Endothelial cell of umbilical vein (primary cell): ENCODE measurements at regions not wholly inside any gene's neighbourhood (a gene's known extent, or its start where the extent isn't known, plus 50 kb on each side); places are given as distances from the start of the nearest gene placed in this dataset.
A peak's percentile ranks its signal among the peaks of the same experiment; 100 is the strongest.

Experiments used
- CTCF ChIP-seq, 2 donors: IDR thresholded peaks; 1 replicate in 1 of 2; 2 replicates in 1 of 2; pipeline ENCODE4 v1.5.1; 2011; ENCODE audit warnings: low read length in 2 of 2, mild to moderate bottlenecking in 2 of 2, moderate library complexity in 2 of 2, control low read depth in 1 of 2, inconsistent platforms in 1 of 2, low read depth in 1 of 2; ENCODE audit not compliant: insufficient read depth in 1 of 2; ENCODE audit errors: extremely low read depth in 1 of 2
- EZH2 ChIP-seq: IDR thresholded peaks from 2 replicates; pipeline ENCODE4 v1.6.1; 2012; ENCODE audit warnings: borderline replicate concordance, low read depth, mild to moderate bottlenecking, moderate library complexity, low read length, inconsistent platforms; ENCODE audit not compliant: severe bottlenecking
- FOS ChIP-seq: IDR thresholded peaks from 2 replicates; pipeline ENCODE4 v1.6.1; 2011; ENCODE audit warnings: mild to moderate bottlenecking, low read length, moderate library complexity, borderline replicate concordance; ENCODE audit not compliant: insufficient read depth
- MAX ChIP-seq: IDR thresholded peaks from 2 replicates; pipeline ENCODE4 v1.6.1; 2011; ENCODE audit not compliant: insufficient read depth, insufficient read length
- MYC ChIP-seq: IDR thresholded peaks from one replicate; pipeline ENCODE4 v1.6.1; 2011; ENCODE audit warnings: mild to moderate bottlenecking, low read depth, low read length
- POLR2A ChIP-seq: IDR thresholded peaks from 2 replicates; pipeline ENCODE4 v1.6.1; 2012; ENCODE audit warnings: low read depth, mild to moderate bottlenecking, control low read depth, low read length
- POLR2AphosphoS5 ChIP-seq: IDR thresholded peaks from 2 replicates; pipeline ENCODE4 v1.6.1; 2012; ENCODE audit warnings: low read depth, mild to moderate bottlenecking, control low read depth, low read length, moderate library complexity; ENCODE audit not compliant: insufficient read depth

- TF ChIP-seq EZH2 (no peak), CTCF (IDR thresholded peaks at IDR 0.05; ENCODE audit: extremely low read depth in 1 of 2, insufficient read depth in 1 of 2, low read depth in 1 of 2, low read length in 2 of 2) (no peak), POLR2A (no peak), MAX (no peak), POLR2AphosphoS5 (no peak), FOS (peak; percentile 90), MYC (no peak)
These were observed 388.9 kb downstream of the ZEB2 start for GRCh38 chr2:144131042-144131441.
